Neural progenitor cell (in vitro differentiated cells): ENCODE measurements at regions not wholly inside any gene's neighbourhood (a gene's known extent, or its start where the extent isn't known, plus 50 kb on each side); places are given as distances from the start of the nearest gene placed in this dataset.

Source experiments
- DNase-seq: peaks from one replicate; pipeline ENCODE4 v3.0.0-alpha.2; 2016; ENCODE audit warnings: low spot score
- H2AFZ ChIP-seq: fragments of 200-600 bp; sonication (generic); replicated peaks from 2 replicates; pipeline ENCODE4 v1.6.1; 2016; ENCODE audit warnings: antibody characterized with exemption
- H3F3A ChIP-seq: fragments of 200-600 bp; sonication (generic); 2 replicates; pipeline ENCODE4 v1.6.1; 2016; ENCODE audit warnings: antibody characterized with exemption, low read depth
- H3K27ac ChIP-seq: fragments of 200-600 bp; sonication (generic); 2 replicates; pipeline ENCODE4 v1.5.1; 2016; ENCODE audit warnings: mild to moderate bottlenecking
- H3K27me3 ChIP-seq: fragments of 200-600 bp; sonication (generic); 2 replicates; pipeline ENCODE4 v1.6.1; 2016; ENCODE audit warnings: mild to moderate bottlenecking, moderate library complexity
- H3K36me3 ChIP-seq: fragments of 200-600 bp; sonication (generic); 2 replicates; pipeline ENCODE4 v1.5.1; 2016
- H3K4me1 ChIP-seq: fragments of 200-600 bp; sonication (generic); 2 replicates; pipeline ENCODE4 v1.6.1; 2016; ENCODE audit warnings: mixed run types
- H3K4me2 ChIP-seq: fragments of 200-600 bp; sonication (generic); 2 replicates; pipeline ENCODE4 v1.6.1; 2016
- H3K4me3 ChIP-seq: fragments of 200-600 bp; sonication (generic); 2 replicates; pipeline ENCODE4 v1.5.1; 2016
- H3K79me2 ChIP-seq: fragments of 200-600 bp; sonication (generic); 2 replicates; pipeline ENCODE4 v1.6.1; 2016; ENCODE audit warnings: low read depth
- H3K9ac ChIP-seq: fragments of 200-600 bp; sonication (generic); 2 replicates; pipeline ENCODE4 v1.6.1; 2016
- H3K9me3 ChIP-seq: fragments of 200-600 bp; sonication (generic); 2 replicates; pipeline ENCODE4 v1.5.1; 2016; ENCODE audit warnings: low read depth
- H4K20me1 ChIP-seq: fragments of 200-600 bp; sonication (generic); 2 replicates; pipeline ENCODE4 v1.6.1; 2016; ENCODE audit warnings: low read depth
- H3K27ac Mint-ChIP-seq: 3 replicates; pipeline ENCODE4 v1.8.0; 2021; ENCODE audit warnings: mixed read lengths
- H3K27me3 Mint-ChIP-seq: 2 replicates; pipeline ENCODE4 v1.8.0; 2022; ENCODE audit warnings: low read depth, mild to moderate bottlenecking, inconsistent platforms, moderate library complexity, mixed read lengths; ENCODE audit not compliant: insufficient read depth
- H3K36me3 Mint-ChIP-seq: 3 replicates; pipeline ENCODE4 v1.8.0; 2021; ENCODE audit warnings: mixed read lengths
- H3K4me1 Mint-ChIP-seq: 3 replicates; pipeline ENCODE4 v1.8.0; 2021; ENCODE audit warnings: mixed read lengths
- H3K4me3 Mint-ChIP-seq: 3 replicates; pipeline ENCODE4 v1.8.0; 2021; ENCODE audit warnings: mild to moderate bottlenecking, moderate library complexity, mixed read lengths
- H3K9me3 Mint-ChIP-seq: 3 replicates; pipeline ENCODE4 v1.8.0; 2020; ENCODE audit warnings: mixed read lengths
- EZH2 ChIP-seq: fragments of 200-600 bp; sonication (generic); IDR thresholded peaks from 2 replicates; pipeline ENCODE4 v1.6.1; 2017; ENCODE audit warnings: antibody characterized with exemption, mild to moderate bottlenecking, moderate library complexity
- EZH2phosphoT487 ChIP-seq: fragments of 200-600 bp; sonication (generic); IDR thresholded peaks from 2 replicates; pipeline ENCODE4 v1.6.1; 2017; ENCODE audit warnings: antibody characterized with exemption
- TF ChIP-seq, protein P1 (sequence below): fragments of 200-600 bp; sonication (generic); IDR thresholded peaks from 2 replicates; pipeline ENCODE4 v1.5.1; 2017; ENCODE audit warnings: antibody characterized with exemption, mild to moderate bottlenecking

DNA sequence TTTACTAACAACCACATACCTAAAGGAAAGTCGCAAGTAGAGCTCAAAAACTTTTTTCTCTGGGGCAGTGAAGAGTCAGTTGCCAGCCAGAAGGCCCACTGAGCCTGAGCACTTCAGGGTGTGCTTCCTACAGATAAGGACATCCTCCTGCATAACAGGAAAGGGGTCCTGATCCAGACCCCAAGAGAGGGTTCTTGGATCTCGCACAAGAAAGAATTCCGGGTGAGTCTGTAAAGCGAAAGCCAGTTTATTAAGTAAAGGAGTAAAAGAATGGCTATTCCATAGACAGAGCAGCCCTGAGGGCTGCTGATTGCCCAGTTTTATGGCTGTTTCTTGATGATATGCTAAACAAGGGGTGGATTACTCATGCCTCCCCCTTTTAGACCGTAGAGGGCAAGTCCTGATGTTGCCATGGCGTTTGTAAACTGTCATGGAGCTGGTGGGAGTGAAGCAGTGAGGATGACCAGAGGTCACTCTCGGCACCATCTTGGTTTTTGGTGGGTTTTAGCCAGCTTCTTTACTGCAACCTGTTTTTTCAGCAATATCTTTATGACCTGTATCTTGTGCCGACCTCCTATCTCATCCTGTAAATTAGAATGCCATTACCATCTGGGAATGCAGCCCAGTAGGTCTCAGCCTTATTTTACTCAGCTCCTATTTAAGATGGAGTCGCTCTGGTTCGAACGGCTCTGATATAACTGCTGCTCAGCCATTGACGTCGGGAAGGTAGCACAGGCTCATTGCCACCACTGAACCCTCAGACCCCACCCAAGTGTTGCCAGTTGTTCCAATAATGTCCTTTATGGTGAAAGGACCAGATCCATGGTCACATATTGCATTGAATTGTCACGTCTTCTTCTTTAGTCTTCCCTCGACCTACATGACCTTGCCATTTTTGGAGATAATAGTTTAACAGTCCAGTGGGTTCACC, 96.6 kb upstream of the ERRFI1 start:
- no peak overlapping the region for H3K27ac ChIP-seq

DNA sequence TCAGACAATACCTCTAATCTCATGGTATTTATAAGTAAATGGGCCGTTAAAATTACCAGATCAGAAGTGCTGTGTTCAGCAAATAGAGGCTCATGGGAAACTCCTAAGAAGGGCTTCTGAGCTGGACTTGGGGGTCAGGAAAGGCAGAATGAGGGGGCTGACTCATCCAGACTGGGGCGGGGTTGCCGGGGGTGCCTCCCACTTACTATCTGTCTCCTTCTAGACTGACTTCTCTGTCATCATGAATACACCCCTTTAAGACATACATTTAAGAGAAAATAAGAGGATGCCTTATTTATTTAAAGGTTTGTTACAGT, 96.0 kb upstream of the ERRFI1 start:
- H3K27me3 ChIP-seq: no peaks in the 10 kb centered on the region
- H3K4me3 ChIP-seq: no peak overlapping the region
- no peak overlapping the region for H3K4me3 Mint-ChIP-seq
- peak overlapping the region; percentile 36 for H3K27ac Mint-ChIP-seq
- H4K20me1 ChIP-seq: no peaks in the 10 kb centered on the region
- no peaks in the 10 kb centered on the region for H3F3A ChIP-seq
- H3K27ac ChIP-seq: no peak overlapping the region
- H3K4me1 ChIP-seq: peaks cover 16% of the 10 kb centered on the region
- no peak overlapping the region for H2AFZ ChIP-seq
- peaks cover 9% of the 10 kb centered on the region for H3K27me3 Mint-ChIP-seq
- H3K9ac ChIP-seq: no peak overlapping the region
- H3K36me3 Mint-ChIP-seq: peaks cover 4% of the 10 kb centered on the region
- no peak for DNase-seq
- TF ChIP-seq EZH2phosphoT487: no peak
- TF ChIP-seq, protein P1, sequence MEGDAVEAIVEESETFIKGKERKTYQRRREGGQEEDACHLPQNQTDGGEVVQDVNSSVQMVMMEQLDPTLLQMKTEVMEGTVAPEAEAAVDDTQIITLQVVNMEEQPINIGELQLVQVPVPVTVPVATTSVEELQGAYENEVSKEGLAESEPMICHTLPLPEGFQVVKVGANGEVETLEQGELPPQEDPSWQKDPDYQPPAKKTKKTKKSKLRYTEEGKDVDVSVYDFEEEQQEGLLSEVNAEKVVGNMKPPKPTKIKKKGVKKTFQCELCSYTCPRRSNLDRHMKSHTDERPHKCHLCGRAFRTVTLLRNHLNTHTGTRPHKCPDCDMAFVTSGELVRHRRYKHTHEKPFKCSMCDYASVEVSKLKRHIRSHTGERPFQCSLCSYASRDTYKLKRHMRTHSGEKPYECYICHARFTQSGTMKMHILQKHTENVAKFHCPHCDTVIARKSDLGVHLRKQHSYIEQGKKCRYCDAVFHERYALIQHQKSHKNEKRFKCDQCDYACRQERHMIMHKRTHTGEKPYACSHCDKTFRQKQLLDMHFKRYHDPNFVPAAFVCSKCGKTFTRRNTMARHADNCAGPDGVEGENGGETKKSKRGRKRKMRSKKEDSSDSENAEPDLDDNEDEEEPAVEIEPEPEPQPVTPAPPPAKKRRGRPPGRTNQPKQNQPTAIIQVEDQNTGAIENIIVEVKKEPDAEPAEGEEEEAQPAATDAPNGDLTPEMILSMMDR: no peak
- H3K79me2 ChIP-seq: no peaks in the 10 kb centered on the region
- no peaks in the 10 kb centered on the region for H3K36me3 ChIP-seq
- H3K4me2 ChIP-seq: no peak overlapping the region
- H3K4me1 Mint-ChIP-seq: peaks cover 29% of the 10 kb centered on the region
- peaks cover 29% of the 10 kb centered on the region for H3K9me3 Mint-ChIP-seq
- H3K9me3 ChIP-seq: no peaks in the 10 kb centered on the region

More for the DNA sequence above, 96.6 kb upstream of the ERRFI1 start:
- Mint-ChIP-seq H3K9me3 (peaks cover 31% of the 10 kb centered on the region), H3K27ac (peak overlapping the region; percentile 17), H3K36me3 (peaks cover 4% of the 10 kb centered on the region), H3K27me3 (peaks cover 9% of the 10 kb centered on the region), H3K4me3 (peak overlapping the region; percentile 39), H3K4me1 (peaks cover 26% of the 10 kb centered on the region)
- no peaks in the 10 kb centered on the region for H3K36me3 ChIP-seq
- H3K27me3 ChIP-seq: no peaks in the 10 kb centered on the region
- H3K9me3 ChIP-seq: no peaks in the 10 kb centered on the region
- no peaks in the 10 kb centered on the region for H3F3A ChIP-seq
- peaks cover 16% of the 10 kb centered on the region for H3K4me1 ChIP-seq
- no peak overlapping the region for H3K4me2 ChIP-seq
- H2AFZ ChIP-seq: no peak overlapping the region
- H3K79me2 ChIP-seq: no peaks in the 10 kb centered on the region
- no peak overlapping the region for H3K9ac ChIP-seq
- H4K20me1 ChIP-seq: no peaks in the 10 kb centered on the region
- TF ChIP-seq EZH2phosphoT487: no peak
- TF ChIP-seq, protein P1: no peak
- no peak for TF ChIP-seq EZH2
- DNase-seq: no peak
- no peak overlapping the region for H3K4me3 ChIP-seq

DNA sequence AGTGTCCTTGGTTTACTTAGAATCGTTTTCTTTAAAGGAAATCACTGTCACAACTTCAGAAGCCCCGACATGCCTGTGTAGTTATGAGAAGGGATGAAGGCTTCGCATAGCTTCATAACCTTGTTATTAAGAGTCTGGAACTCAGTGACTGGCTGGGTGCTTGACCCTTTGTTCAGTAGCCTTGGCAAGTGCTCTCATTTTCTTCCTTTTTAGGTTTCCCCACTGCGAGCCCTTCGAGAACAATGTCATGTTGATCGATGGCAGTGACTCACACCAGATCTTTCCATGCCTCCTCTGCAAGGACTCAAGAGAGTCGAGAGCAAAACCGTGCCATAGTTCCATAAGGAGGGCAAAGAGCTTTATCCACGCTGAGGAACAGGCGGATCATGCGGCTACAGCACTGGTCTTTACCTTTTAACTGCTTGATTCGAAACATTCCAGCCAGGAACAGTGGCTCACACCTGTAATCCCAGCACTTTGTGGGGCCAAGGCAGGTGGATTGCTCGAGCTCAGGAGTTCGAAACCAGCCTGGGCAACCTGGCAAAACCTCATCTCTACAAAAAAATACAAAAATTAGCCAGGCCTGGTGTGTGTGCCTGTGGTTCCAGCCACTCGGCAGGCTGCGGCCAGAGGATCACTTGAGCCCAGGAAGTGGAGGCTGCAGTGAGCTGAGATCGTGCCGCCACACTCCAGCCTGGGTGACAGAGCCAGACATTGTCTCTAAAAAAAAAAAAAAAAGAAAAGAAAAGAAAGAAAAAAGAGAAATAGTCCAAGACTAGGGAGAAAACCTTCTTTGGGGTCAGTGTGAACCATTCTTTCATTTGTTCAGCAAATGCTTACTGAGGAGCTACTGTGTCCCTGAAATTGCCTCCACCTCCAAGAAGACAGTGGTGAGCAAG, 95.4 kb upstream of the ERRFI1 start:
- Histone ChIP-seq H3K4me3 (no peak overlapping the region), H3K9ac (no peak overlapping the region), H3K4me1 (peaks cover 16% of the 10 kb centered on the region), H3K27me3 (no peaks in the 10 kb centered on the region), H2AFZ (peak overlapping the region; percentile 18), H3K27ac (no peak overlapping the region), H3K36me3 (no peaks in the 10 kb centered on the region), H4K20me1 (no peaks in the 10 kb centered on the region), H3K4me2 (peak overlapping the region; percentile 24), H3K79me2 (no peaks in the 10 kb centered on the region), H3F3A (no peaks in the 10 kb centered on the region), H3K9me3 (no peaks in the 10 kb centered on the region)
- Mint-ChIP-seq H3K4me1 (peaks cover 33% of the 10 kb centered on the region), H3K4me3 (no peak overlapping the region), H3K27me3 (peaks cover 9% of the 10 kb centered on the region), H3K27ac (no peak overlapping the region), H3K36me3 (peaks cover 4% of the 10 kb centered on the region), H3K9me3 (peaks cover 26% of the 10 kb centered on the region)
- DNase-seq: no peak
- TF ChIP-seq EZH2 (no peak), EZH2phosphoT487 (no peak)
- TF ChIP-seq, protein P1: no peak
